SU-DHL-6 (cell line): ENCODE measurements at regions not wholly inside any gene's neighbourhood (a gene's known extent, or its start where the extent isn't known, plus 50 kb on each side); places are given as distances from the start of the nearest gene placed in this dataset.

Experiments used
- EZH2phosphoT487 ChIP-seq: fragments of 200-600 bp; sonication (generic), shearing (Covaris generic); conservative IDR thresholded peaks from 2 replicates; pipeline ENCODE4 v1.6.1; 2018; ENCODE audit warnings: mild to moderate bottlenecking, antibody characterized with exemption, low read length, moderate library complexity, mixed read lengths
- TF ChIP-seq, protein P1 (sequence below): fragments of 200-600 bp; sonication (generic); IDR thresholded peaks from one replicate; pipeline ENCODE4 v1.5.1; 2017; ENCODE audit warnings: antibody characterized with exemption, mild to moderate bottlenecking, low read length, moderate library complexity; ENCODE audit not compliant: insufficient read depth, poor library complexity, severe bottlenecking

DNA sequence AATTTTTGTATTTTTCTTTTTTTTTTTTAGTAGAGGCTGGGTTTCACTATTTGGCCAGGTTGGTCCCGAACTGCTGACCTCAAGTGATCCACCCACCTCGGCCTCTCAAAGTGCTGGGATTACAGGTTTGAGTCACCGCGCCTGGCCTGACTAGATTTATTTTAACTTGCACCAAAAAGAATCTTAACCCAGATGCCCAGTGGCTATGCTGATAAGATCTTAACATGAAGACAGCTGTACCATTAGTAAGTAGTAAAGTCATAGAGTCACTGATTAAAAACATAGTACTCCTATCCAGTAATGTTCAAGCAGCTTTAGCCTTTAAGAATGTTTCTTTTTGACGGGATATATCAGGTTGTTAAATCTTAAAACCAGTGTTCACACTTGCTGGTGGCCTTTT, 1061.8 kb upstream of the FLRT2 start:
- TF ChIP-seq, protein P1, sequence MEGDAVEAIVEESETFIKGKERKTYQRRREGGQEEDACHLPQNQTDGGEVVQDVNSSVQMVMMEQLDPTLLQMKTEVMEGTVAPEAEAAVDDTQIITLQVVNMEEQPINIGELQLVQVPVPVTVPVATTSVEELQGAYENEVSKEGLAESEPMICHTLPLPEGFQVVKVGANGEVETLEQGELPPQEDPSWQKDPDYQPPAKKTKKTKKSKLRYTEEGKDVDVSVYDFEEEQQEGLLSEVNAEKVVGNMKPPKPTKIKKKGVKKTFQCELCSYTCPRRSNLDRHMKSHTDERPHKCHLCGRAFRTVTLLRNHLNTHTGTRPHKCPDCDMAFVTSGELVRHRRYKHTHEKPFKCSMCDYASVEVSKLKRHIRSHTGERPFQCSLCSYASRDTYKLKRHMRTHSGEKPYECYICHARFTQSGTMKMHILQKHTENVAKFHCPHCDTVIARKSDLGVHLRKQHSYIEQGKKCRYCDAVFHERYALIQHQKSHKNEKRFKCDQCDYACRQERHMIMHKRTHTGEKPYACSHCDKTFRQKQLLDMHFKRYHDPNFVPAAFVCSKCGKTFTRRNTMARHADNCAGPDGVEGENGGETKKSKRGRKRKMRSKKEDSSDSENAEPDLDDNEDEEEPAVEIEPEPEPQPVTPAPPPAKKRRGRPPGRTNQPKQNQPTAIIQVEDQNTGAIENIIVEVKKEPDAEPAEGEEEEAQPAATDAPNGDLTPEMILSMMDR: no peak
- TF ChIP-seq EZH2phosphoT487: no peak
